ENCODE measurements at regions not wholly inside any gene's neighbourhood (a gene's known extent, or its start where the extent isn't known, plus 50 kb on each side); places are given as distances from the start of the nearest gene placed in this dataset.

DNA sequence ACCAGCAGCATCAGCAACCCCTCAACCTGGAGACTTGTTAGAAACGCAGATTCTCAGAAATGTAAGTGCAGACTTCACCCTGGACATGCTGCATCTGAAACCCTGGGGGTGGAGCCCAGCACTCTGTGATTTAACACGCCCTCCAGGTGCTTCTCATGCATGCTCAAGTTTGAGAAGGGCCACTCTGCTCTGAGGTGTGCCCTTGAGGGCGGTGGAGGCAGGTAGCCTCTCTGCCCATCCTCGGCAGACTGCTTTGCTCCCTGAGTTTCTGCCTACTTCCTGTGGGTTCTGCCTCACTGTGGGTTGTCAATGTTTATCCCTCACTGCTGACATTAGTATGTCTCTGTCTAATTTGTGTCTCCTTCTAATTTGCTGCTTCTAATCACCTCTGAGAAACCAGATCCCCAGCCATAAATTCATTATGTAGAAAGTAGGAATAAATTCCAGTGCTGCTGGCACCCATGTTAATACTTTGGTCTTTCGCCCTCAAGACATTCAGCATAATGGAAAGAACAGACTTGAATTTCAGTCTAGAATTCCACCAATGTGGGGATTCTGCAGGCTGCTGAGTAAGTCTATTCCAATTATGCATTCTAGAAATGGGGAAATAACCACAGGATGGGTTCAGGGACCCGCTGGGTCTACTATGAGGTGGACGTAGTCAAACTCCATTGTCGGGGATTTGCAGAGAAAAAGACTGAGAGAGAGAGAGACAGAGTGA, 51.3 kb upstream of the CYSLTR2 start:
- TF ChIP-seq, protein P1, sequence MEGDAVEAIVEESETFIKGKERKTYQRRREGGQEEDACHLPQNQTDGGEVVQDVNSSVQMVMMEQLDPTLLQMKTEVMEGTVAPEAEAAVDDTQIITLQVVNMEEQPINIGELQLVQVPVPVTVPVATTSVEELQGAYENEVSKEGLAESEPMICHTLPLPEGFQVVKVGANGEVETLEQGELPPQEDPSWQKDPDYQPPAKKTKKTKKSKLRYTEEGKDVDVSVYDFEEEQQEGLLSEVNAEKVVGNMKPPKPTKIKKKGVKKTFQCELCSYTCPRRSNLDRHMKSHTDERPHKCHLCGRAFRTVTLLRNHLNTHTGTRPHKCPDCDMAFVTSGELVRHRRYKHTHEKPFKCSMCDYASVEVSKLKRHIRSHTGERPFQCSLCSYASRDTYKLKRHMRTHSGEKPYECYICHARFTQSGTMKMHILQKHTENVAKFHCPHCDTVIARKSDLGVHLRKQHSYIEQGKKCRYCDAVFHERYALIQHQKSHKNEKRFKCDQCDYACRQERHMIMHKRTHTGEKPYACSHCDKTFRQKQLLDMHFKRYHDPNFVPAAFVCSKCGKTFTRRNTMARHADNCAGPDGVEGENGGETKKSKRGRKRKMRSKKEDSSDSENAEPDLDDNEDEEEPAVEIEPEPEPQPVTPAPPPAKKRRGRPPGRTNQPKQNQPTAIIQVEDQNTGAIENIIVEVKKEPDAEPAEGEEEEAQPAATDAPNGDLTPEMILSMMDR (IDR thresholded peaks at IDR 0.05), result no peak
- TF ChIP-seq POLR2A (IDR thresholded peaks at IDR 0.05), result no peak

Data from vagina (tissue), 2 donors.